ENCODE measurements at regions not wholly inside any gene's neighbourhood (a gene's known extent, or its start where the extent isn't known, plus 50 kb on each side); places are given as distances from the start of the nearest gene placed in this dataset.

- Histone ChIP-seq H3K4me1 (ENCODE audit: low read depth, poor library complexity, severe bottlenecking) (peaks cover 57% of the 10 kb centered on the region), H3K27ac (no peak overlapping the region)
Measured at GRCh38 chr12:80040075-80040738, 59.1 kb upstream of the OTOGL start.

GRCh38 chr12:80038062-80038560 lies 61.2 kb upstream of the OTOGL start:
- Histone ChIP-seq H2AFZ (ENCODE audit: low read depth) (peak overlapping the region; percentile 70), H3K36me3 (ENCODE audit: insufficient read depth) (no peaks in the 10 kb centered on the region), H3K27ac (peak overlapping the region; percentile 51), H3K4me2 (peak overlapping the region; percentile 47), H3K79me2 (ENCODE audit: insufficient read depth, low read depth) (no peaks in the 10 kb centered on the region), H3K4me1 (ENCODE audit: low read depth, poor library complexity, severe bottlenecking) (peaks cover 57% of the 10 kb centered on the region), H3K9ac (peak overlapping the region; percentile 37), H3K27me3 (ENCODE audit: insufficient read depth, low read depth) (no peaks in the 10 kb centered on the region), H3K4me3 (IDR thresholded peaks at IDR 0.05; ENCODE audit: insufficient read depth, low read depth, low read length) (peak overlapping the region; percentile 37), H4K20me1 (ENCODE audit: insufficient read depth) (no peaks in the 10 kb centered on the region)
- TF ChIP-seq CTCF (conservative IDR thresholded peaks at IDR 0.05; ENCODE audit: low read depth, low read length): no peak

More at GRCh38 chr12:80040075-80040738, 59.1 kb upstream of the OTOGL start:
- Histone ChIP-seq H3K27me3 (ENCODE audit: insufficient read depth, low read depth) (no peaks in the 10 kb centered on the region), H3K79me2 (ENCODE audit: insufficient read depth, low read depth) (no peaks in the 10 kb centered on the region), H3K9ac (no peak overlapping the region), H2AFZ (ENCODE audit: low read depth) (no peak overlapping the region), H3K4me3 (IDR thresholded peaks at IDR 0.05; ENCODE audit: insufficient read depth, low read depth, low read length) (no peak overlapping the region), H3K4me2 (peak overlapping the region; percentile 80; the same call in 1 of the 2 replicates), H4K20me1 (ENCODE audit: insufficient read depth) (no peaks in the 10 kb centered on the region), H3K36me3 (ENCODE audit: insufficient read depth) (no peaks in the 10 kb centered on the region)
- no peak for TF ChIP-seq CTCF (conservative IDR thresholded peaks at IDR 0.05; ENCODE audit: low read depth, low read length)

GRCh38 chr12:80033448-80033847 lies 65.9 kb upstream of the OTOGL start:
- no peaks in the 10 kb centered on the region for H4K20me1 ChIP-seq (ENCODE audit: insufficient read depth)
- no peak overlapping the region for H3K4me3 ChIP-seq (IDR thresholded peaks at IDR 0.05; ENCODE audit: insufficient read depth, low read depth, low read length)
- no peak overlapping the region for H2AFZ ChIP-seq (ENCODE audit: low read depth)
- H3K4me2 ChIP-seq: no peak overlapping the region
- no peaks in the 10 kb centered on the region for H3K36me3 ChIP-seq (ENCODE audit: insufficient read depth)
- no peaks in the 10 kb centered on the region for H3K27me3 ChIP-seq (ENCODE audit: insufficient read depth, low read depth)
- no peak overlapping the region for H3K27ac ChIP-seq
- peaks cover 11% of the 10 kb centered on the region for H3K4me1 ChIP-seq (ENCODE audit: low read depth, poor library complexity, severe bottlenecking)
- TF ChIP-seq CTCF (conservative IDR thresholded peaks at IDR 0.05; ENCODE audit: low read depth, low read length): no peak
- H3K9ac ChIP-seq: no peak overlapping the region
- no peaks in the 10 kb centered on the region for H3K79me2 ChIP-seq (ENCODE audit: insufficient read depth, low read depth)

GRCh38 chr12:80032946-80033345 lies 66.4 kb upstream of the OTOGL start:
- no peak overlapping the region for H3K27ac ChIP-seq
- H4K20me1 ChIP-seq (ENCODE audit: insufficient read depth): no peaks in the 10 kb centered on the region
- no peak for TF ChIP-seq CTCF (conservative IDR thresholded peaks at IDR 0.05; ENCODE audit: low read depth, low read length)
- no peaks in the 10 kb centered on the region for H3K27me3 ChIP-seq (ENCODE audit: insufficient read depth, low read depth)
- no peaks in the 10 kb centered on the region for H3K36me3 ChIP-seq (ENCODE audit: insufficient read depth)
- no peak overlapping the region for H3K4me2 ChIP-seq
- no peak overlapping the region for H3K4me3 ChIP-seq (IDR thresholded peaks at IDR 0.05; ENCODE audit: insufficient read depth, low read depth, low read length)
- H3K9ac ChIP-seq: no peak overlapping the region
- peaks cover 7% of the 10 kb centered on the region for H3K4me1 ChIP-seq (ENCODE audit: low read depth, poor library complexity, severe bottlenecking)
- H3K79me2 ChIP-seq (ENCODE audit: insufficient read depth, low read depth): no peaks in the 10 kb centered on the region
- no peak overlapping the region for H2AFZ ChIP-seq (ENCODE audit: low read depth)

Measured in KMS-11 (cell line).